RWPE2 (cell line): ENCODE measurements at regions not wholly inside any gene's neighbourhood (a gene's known extent, or its start where the extent isn't known, plus 50 kb on each side); places are given as distances from the start of the nearest gene placed in this dataset.
"Not testable (repeated sequence)": the region's sequence is repeated elsewhere in the genome, so short reads cannot be mapped to it uniquely, and the experiment has no call there.

ENCODE experiments used
- ATAC-seq: fragments of 200-7000 bp; cut with Tn5 transposase; 3 replicates; pipeline ENCODE4 v1.9.1; 2021; ENCODE audit warnings: low read depth
- DNase-seq: peaks from one replicate; pipeline ENCODE4 v3.0.0-alpha.2; 2020; ENCODE audit warnings: low spot score
- H3K27ac ChIP-seq: fragments of 450-650 bp; 2 replicates; pipeline ENCODE4 v1.5.1; 2017; ENCODE audit warnings: mild to moderate bottlenecking; ENCODE audit not compliant: poor library complexity, severe bottlenecking
- H3K27me3 ChIP-seq: fragments of 250-450 bp; sonication (Bioruptor Pico); 2 replicates; pipeline ENCODE4 v1.5.1; 2021; ENCODE audit warnings: mild to moderate bottlenecking, moderate library complexity; ENCODE audit not compliant: insufficient read depth, poor library complexity, severe bottlenecking
- H3K36me3 ChIP-seq: fragments of 250-450 bp; sonication (Bioruptor Pico); 2 replicates; pipeline ENCODE4 v1.5.1; 2020; ENCODE audit warnings: low read depth, mild to moderate bottlenecking, moderate library complexity
- H3K4me1 ChIP-seq: fragments of 250-450 bp; sonication (Bioruptor Pico); 2 replicates; pipeline ENCODE4 v1.5.1; 2021; ENCODE audit warnings: mild to moderate bottlenecking, moderate library complexity; ENCODE audit not compliant: insufficient read depth, poor library complexity, severe bottlenecking
- H3K4me3 ChIP-seq: fragments of 250-450 bp; sonication (Bioruptor Pico); 2 replicates; pipeline ENCODE4 v1.5.1; 2021; ENCODE audit warnings: mild to moderate bottlenecking, moderate library complexity; ENCODE audit not compliant: severe bottlenecking
- H3K9me3 ChIP-seq: fragments of 250-450 bp; sonication (Bioruptor Pico); 2 replicates; pipeline ENCODE4 v1.5.1; 2021; ENCODE audit warnings: mild to moderate bottlenecking, moderate library complexity; ENCODE audit not compliant: severe bottlenecking
- CTCF ChIP-seq: fragments of 450-650 bp; IDR thresholded peaks from one replicate; pipeline ENCODE4 v1.5.1; 2017; ENCODE audit warnings: mild to moderate bottlenecking, moderate library complexity; ENCODE audit not compliant: poor library complexity, severe bottlenecking

DNA sequence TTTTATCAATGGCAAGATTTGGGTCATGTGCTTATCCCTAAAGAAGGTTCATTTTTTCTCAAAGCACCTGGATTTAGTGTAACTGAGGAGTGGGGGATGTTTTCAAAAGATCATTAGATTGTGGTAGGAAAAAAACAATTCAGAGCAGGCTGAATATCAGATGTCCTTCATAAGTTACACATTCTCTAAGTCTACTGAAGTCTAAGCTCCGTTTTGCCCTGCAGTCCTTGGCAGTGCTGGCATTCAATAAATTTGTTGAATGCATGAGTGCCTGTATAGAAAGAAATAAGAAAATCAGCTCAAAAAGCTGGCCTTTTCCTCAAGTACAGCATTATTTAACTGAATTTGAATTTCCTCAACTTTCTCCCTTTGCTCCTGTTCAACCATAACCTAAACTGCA is 819.0 kb upstream of the GRM7 start:
- Histone ChIP-seq H3K9me3 (no peaks in the 10 kb centered on the region), H3K36me3 (no peaks in the 10 kb centered on the region), H3K4me3 (no peak overlapping the region), H3K27ac (no peak overlapping the region), H3K27me3 (no peaks in the 10 kb centered on the region), H3K4me1 (no peaks in the 10 kb centered on the region)
- no peak for TF ChIP-seq CTCF
- no peak for DNase-seq
- ATAC-seq, result no peak

- ATAC-seq (no peak), DNase-seq (no peak)
- Histone ChIP-seq H3K27me3 (no peaks in the 10 kb centered on the region), H3K27ac (no peak overlapping the region), H3K4me3 (no peak overlapping the region), H3K9me3 (peaks cover 4% of the 10 kb centered on the region), H3K36me3 (no peaks in the 10 kb centered on the region), H3K4me1 (no peaks in the 10 kb centered on the region)
- TF ChIP-seq CTCF, result no peak
Measured at GRCh38 chr3:6047016-6047415, 813.9 kb upstream of the GRM7 start.

- Histone ChIP-seq H3K36me3 (no peaks in the 10 kb centered on the region), H3K27ac (no peak overlapping the region), H3K4me1 (no peaks in the 10 kb centered on the region), H3K9me3 (no peaks in the 10 kb centered on the region), H3K27me3 (no peaks in the 10 kb centered on the region), H3K4me3 (no peak overlapping the region)
- ATAC-seq, result no peak
- no peak for TF ChIP-seq CTCF
- no peak for DNase-seq
Measured at GRCh38 chr3:6060251-6060650, 800.7 kb upstream of the GRM7 start.

- Histone ChIP-seq H3K4me1 (no peaks in the 10 kb centered on the region), H3K9me3 (no peaks in the 10 kb centered on the region), H3K27ac (no peak overlapping the region), H3K27me3 (no peaks in the 10 kb centered on the region), H3K36me3 (no peaks in the 10 kb centered on the region), H3K4me3 (no peak overlapping the region)
- TF ChIP-seq CTCF, result no peak
- no peak for DNase-seq
- no peak for ATAC-seq
Measured at GRCh38 chr3:6062261-6063187, 798.4 kb upstream of the GRM7 start.

DNA sequence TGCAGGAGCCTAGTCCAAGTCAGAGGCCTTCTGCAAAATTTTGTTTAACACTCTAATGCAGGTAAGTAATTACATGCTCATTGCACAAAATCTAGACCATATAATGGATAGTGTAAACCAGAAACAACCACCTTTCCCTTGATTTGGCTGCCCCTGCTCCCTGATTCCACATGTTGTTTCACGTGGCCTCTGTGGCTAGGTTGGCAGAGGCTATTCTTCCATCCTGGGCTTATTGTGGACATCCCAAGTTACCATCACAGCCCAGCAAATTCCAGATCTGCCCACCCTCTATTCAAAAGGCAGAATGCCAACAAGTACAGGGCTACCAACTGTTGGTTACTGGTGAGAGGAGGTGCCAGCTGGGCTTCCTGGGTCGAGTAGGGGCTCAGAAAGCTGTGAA is 794.5 kb upstream of the GRM7 start:
- Histone ChIP-seq H3K36me3 (no peaks in the 10 kb centered on the region), H3K27ac (no peak overlapping the region), H3K9me3 (peaks cover 2% of the 10 kb centered on the region), H3K4me3 (no peak overlapping the region), H3K4me1 (no peaks in the 10 kb centered on the region), H3K27me3 (no peaks in the 10 kb centered on the region)
- TF ChIP-seq CTCF, result no peak
- DNase-seq (no peak), ATAC-seq (no peak)

DNA sequence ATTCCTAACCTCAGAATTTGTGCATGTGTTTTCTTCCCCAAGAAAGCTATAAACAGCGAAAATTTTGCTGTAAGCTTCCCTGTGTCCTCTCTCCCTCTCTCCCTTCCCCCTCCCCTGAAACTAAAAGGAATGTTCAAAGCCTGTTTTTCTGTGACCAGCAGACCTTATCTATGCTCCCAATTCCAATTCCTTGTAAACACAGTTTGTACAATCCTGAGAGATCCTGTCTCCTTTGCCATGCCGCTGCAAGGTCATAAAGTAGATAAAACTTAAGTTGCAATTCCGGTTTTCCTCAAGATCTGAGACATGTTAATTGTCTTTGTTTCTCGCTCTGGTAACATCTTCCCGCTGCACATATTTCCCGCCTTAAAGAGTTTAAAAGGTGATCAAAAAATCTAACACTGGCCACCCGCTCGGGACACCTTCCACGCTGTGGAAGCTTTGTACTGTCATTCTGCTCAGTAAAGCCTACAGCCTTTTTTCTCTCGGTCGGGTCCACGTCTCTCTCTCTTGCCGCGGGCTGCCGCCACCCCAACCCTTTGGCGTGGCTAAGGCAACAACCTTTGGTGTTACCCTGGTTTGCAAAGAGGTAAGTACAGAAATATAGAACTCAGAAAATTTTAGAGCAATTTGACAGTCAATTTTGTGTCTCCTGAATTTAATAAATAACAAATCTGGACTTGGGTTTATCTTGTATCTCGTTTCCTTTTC is 793.9 kb upstream of the GRM7 start:
- H3K27ac ChIP-seq, H3K4me3 ChIP-seq, DNase-seq, H3K36me3 ChIP-seq, H3K9me3 ChIP-seq, H3K4me1 ChIP-seq, H3K27me3 ChIP-seq, ATAC-seq: not testable (repeated sequence)
